CD14-positive monocyte (primary cell): ENCODE measurements at regions not wholly inside any gene's neighbourhood (a gene's known extent, or its start where the extent isn't known, plus 50 kb on each side); places are given as distances from the start of the nearest gene placed in this dataset.
"Not testable (repeated sequence)": the region's sequence is repeated elsewhere in the genome, so short reads cannot be mapped to it uniquely, and the experiment has no call there.

Experiments
- DNase-seq, 3 donors: peaks; one replicate each; pipeline ENCODE4 v3.0.0-alpha.2; 2011 to 2022
- H2AFZ ChIP-seq: 2 replicates; pipeline ENCODE4 v1.6.0; 2012; ENCODE audit warnings: mild to moderate bottlenecking, low read depth, low read length, inconsistent platforms; ENCODE audit not compliant: insufficient read depth, poor library complexity, severe bottlenecking
- H3K27ac ChIP-seq, 2 donors: 1 replicate in 1 of 2; 2 replicates in 1 of 2; pipeline ENCODE4 v1.5.1; 2012 to 2013; ENCODE audit warnings: low read length in 2 of 2, control low read depth in 1 of 2, inconsistent platforms in 1 of 2, low read depth in 1 of 2, mild to moderate bottlenecking in 1 of 2
- H3K27me3 ChIP-seq, 2 donors: one replicate each; pipeline versions ENCODE4 v1.6.0 to v1.6.1; 2011 to 2013; ENCODE audit warnings: low read length in 2 of 2; ENCODE audit not compliant: control insufficient read depth in 2 of 2, insufficient read depth in 2 of 2
- H3K36me3 ChIP-seq, 2 donors: replicated peaks in 1 of 2; 1 replicate in 1 of 2; 2 replicates in 1 of 2; pipeline versions ENCODE4 v1.5.1 to v1.6.1; 2012 to 2013; ENCODE audit warnings: low read length in 2 of 2, control low read depth in 1 of 2, inconsistent platforms in 1 of 2, mild to moderate bottlenecking in 1 of 2; ENCODE audit not compliant: insufficient read depth in 2 of 2, control insufficient read depth in 1 of 2
- H3K4me1 ChIP-seq, 2 donors: 1 replicate in 1 of 2; 2 replicates in 1 of 2; pipeline versions ENCODE4 v1.5.1 to v1.6.1; 2012 to 2013; ENCODE audit warnings: low read length in 2 of 2, control low read depth in 1 of 2, inconsistent platforms in 1 of 2, mild to moderate bottlenecking in 1 of 2, moderate library complexity in 1 of 2; ENCODE audit not compliant: insufficient read depth in 2 of 2, control insufficient read depth in 1 of 2
- H3K4me2 ChIP-seq: replicated peaks from 2 replicates; pipeline ENCODE3; 2012; ENCODE audit warnings: low read length, moderate library complexity, mild to moderate bottlenecking; ENCODE audit not compliant: poor library complexity, severe bottlenecking; ENCODE audit errors: extremely low read depth
- H3K4me3 ChIP-seq, 3 experiments: fragments of 200-600 bp in 1 of 3; sonication (generic) in 1 of 3; replicated peaks in 1 of 3; 1 replicate in 2 of 3; 2 replicates in 1 of 3; pipeline ENCODE4 v1.5.1; 2011 to 2013; ENCODE audit warnings: low read length in 3 of 3, mild to moderate bottlenecking in 3 of 3, control low read depth in 2 of 3, low read depth in 2 of 3, inconsistent platforms in 1 of 3, moderate library complexity in 1 of 3
- H3K79me2 ChIP-seq: 2 replicates; pipeline ENCODE4 v1.6.0; 2012; ENCODE audit warnings: mild to moderate bottlenecking, control low read depth, inconsistent platforms, low read length, moderate library complexity; ENCODE audit not compliant: insufficient read depth
- H3K9ac ChIP-seq: 2 replicates; pipeline ENCODE4 v1.6.0; 2017; ENCODE audit warnings: low read length, mild to moderate bottlenecking; ENCODE audit not compliant: insufficient read depth, poor library complexity, severe bottlenecking
- H3K9me3 ChIP-seq, 2 donors: replicated peaks in 1 of 2; 1 replicate in 1 of 2; 2 replicates in 1 of 2; pipeline versions ENCODE4 v1.5.1 to v1.6.1; 2012 to 2013; ENCODE audit warnings: low read length in 2 of 2, control low read depth in 1 of 2; ENCODE audit not compliant: control insufficient read depth in 1 of 2, insufficient read depth in 1 of 2
- H4K20me1 ChIP-seq: 2 replicates; pipeline ENCODE4 v1.6.0; 2012; ENCODE audit warnings: mild to moderate bottlenecking, low read length, control low read depth, moderate library complexity; ENCODE audit not compliant: insufficient read depth
- H3K27ac Mint-ChIP-seq, 7 donors: one replicate each; pipeline ENCODE4 v1.8.0; 2020; ENCODE audit warnings: mild to moderate bottlenecking in 7 of 7, mixed read lengths in 7 of 7, moderate library complexity in 6 of 7, inconsistent platforms in 2 of 7
- H3K27me3 Mint-ChIP-seq, 3 donors: one replicate each; pipeline ENCODE4 v1.8.0; 2021 to 2022; ENCODE audit warnings: low read depth in 3 of 3, mild to moderate bottlenecking in 3 of 3, mixed read lengths in 3 of 3, moderate library complexity in 3 of 3, inconsistent platforms in 1 of 3
- H3K36me3 Mint-ChIP-seq, 2 donors: one replicate each; pipeline ENCODE4 v1.8.0; 2020; ENCODE audit warnings: mixed read lengths in 2 of 2, inconsistent platforms in 1 of 2, mild to moderate bottlenecking in 1 of 2
- H3K4me1 Mint-ChIP-seq: one replicate; pipeline ENCODE4 v1.8.0; 2020; ENCODE audit warnings: mild to moderate bottlenecking, mixed read lengths
- H3K4me3 Mint-ChIP-seq, 2 donors: one replicate each; pipeline ENCODE4 v1.8.0; 2020; ENCODE audit warnings: mild to moderate bottlenecking in 2 of 2, mixed read lengths in 2 of 2, moderate library complexity in 1 of 2
- H3K9me3 Mint-ChIP-seq, 7 donors: one replicate each; pipeline ENCODE4 v1.8.0; 2020 to 2022; ENCODE audit warnings: mixed read lengths in 7 of 7, mild to moderate bottlenecking in 6 of 7, moderate library complexity in 6 of 7, inconsistent platforms in 2 of 7
- CTCF ChIP-seq: fragments of 200-600 bp; IDR thresholded peaks from one replicate; pipeline ENCODE4 v1.8.0; 2022; ENCODE audit warnings: antibody characterized with exemption, mild to moderate bottlenecking
- WGBS: methylation state at CpG from one replicate; pipeline ENCODE4 v1.1.5; 2013; ENCODE audit warnings: missing lambda C conversion rate; ENCODE audit not compliant: insufficient coverage; 5-methylcytosine and 5-hydroxymethylcytosine counted together
- intact Hi-C, 2 donors: fragments of 100-400 bp; cut with micrococcal nuclease; formaldehyde crosslinking; loops; one replicate each; pipeline versions ENCODE4 v1.15.0 to v1.15.1; 2023

GRCh38 chr15:30794388-30794787 lies 109.3 kb upstream of the FAN1 start:
- peaks cover 3 to 5% (median 5%) of the 10 kb centered on the region in 3 donors for H3K27me3 Mint-ChIP-seq

GRCh38 chr15:30799565-30799964 lies 104.2 kb upstream of the FAN1 start:
- H3K4me1 Mint-ChIP-seq, result not testable (repeated sequence)

More at GRCh38 chr15:30794388-30794787, 109.3 kb upstream of the FAN1 start:
- 92% methylated on average over 5 of the region's 6 CpGs for whole genome bisulfite sequencing
- H3K27ac Mint-ChIP-seq, result peak overlapping the region in 1 of 7 donors; percentile 15
- H3K4me1 Mint-ChIP-seq, result no peaks in the 10 kb centered on the region
- H3K4me3 ChIP-seq, result no peak overlapping the region
- H3K9ac ChIP-seq, result no peak overlapping the region
- no peak for DNase-seq
- no peaks in the 10 kb centered on the region for H3K36me3 ChIP-seq
- H3K4me3 Mint-ChIP-seq, result no peak overlapping the region
- H4K20me1 ChIP-seq, result no peaks in the 10 kb centered on the region
- no peak for TF ChIP-seq CTCF
- no peaks in the 10 kb centered on the region for H3K9me3 ChIP-seq
- no peaks in the 10 kb centered on the region for H3K79me2 ChIP-seq
- peaks cover 0 to 2% (median 0%) of the 10 kb centered on the region in 7 donors for H3K9me3 Mint-ChIP-seq
- no peak overlapping the region for H2AFZ ChIP-seq
- intact Hi-C loops, result no loop called here
- H3K27me3 ChIP-seq, result no peaks in the 10 kb centered on the region
- H3K27ac ChIP-seq, result no peak overlapping the region
- H3K36me3 Mint-ChIP-seq, result no peaks in the 10 kb centered on the region
- no peak overlapping the region for H3K4me2 ChIP-seq
- H3K4me1 ChIP-seq, result no peaks in the 10 kb centered on the region

More at GRCh38 chr15:30799565-30799964, 104.2 kb upstream of the FAN1 start:
- H3K4me3 Mint-ChIP-seq, H3K27ac ChIP-seq, H3K9me3 ChIP-seq, H3K9ac ChIP-seq, H2AFZ ChIP-seq, intact Hi-C loops, H3K79me2 ChIP-seq, H4K20me1 ChIP-seq, H3K4me1 ChIP-seq, H3K4me3 ChIP-seq, H3K27me3 Mint-ChIP-seq, H3K27me3 ChIP-seq, H3K36me3 ChIP-seq, H3K4me2 ChIP-seq, H3K9me3 Mint-ChIP-seq, DNase-seq, H3K36me3 Mint-ChIP-seq, H3K27ac Mint-ChIP-seq: not testable (repeated sequence)
- WGBS, result 86% methylated on average over 1 of the region's 5 CpGs
